Smooth muscle cell (in vitro differentiated cells): ENCODE measurements at regions not wholly inside any gene's neighbourhood (a gene's known extent, or its start where the extent isn't known, plus 50 kb on each side); places are given as distances from the start of the nearest gene placed in this dataset.

Experiments used
- DNase-seq: peaks from one replicate; lab custom pipeline; 2025; ENCODE audit not compliant: unreplicated experiment; lab: John Stamatoyannopoulos, UW
- H2AFZ ChIP-seq: fragments of 200-600 bp; sonication (generic); 2 replicates; pipeline ENCODE4 v1.6.0; 2016; ENCODE audit warnings: antibody characterized with exemption, low read depth, mild to moderate bottlenecking
- H3F3A ChIP-seq: fragments of 200-600 bp; sonication (generic); 2 replicates; pipeline ENCODE4 v1.6.0; 2017; ENCODE audit warnings: antibody characterized with exemption, low read depth
- H3K27ac ChIP-seq: fragments of 200-600 bp; sonication (generic); 2 replicates; pipeline ENCODE4 v1.5.1; 2016; ENCODE audit warnings: low read depth, mild to moderate bottlenecking
- H3K27me3 ChIP-seq: fragments of 200-600 bp; sonication (generic); 2 replicates; pipeline ENCODE4 v1.6.1; 2016; ENCODE audit warnings: low read depth, mild to moderate bottlenecking
- H3K36me3 ChIP-seq: fragments of 200-600 bp; sonication (generic); 2 replicates; pipeline ENCODE4 v1.5.1; 2016; ENCODE audit warnings: low read depth
- H3K4me1 ChIP-seq: fragments of 200-600 bp; sonication (generic); 2 replicates; pipeline ENCODE4 v1.5.1; 2016; ENCODE audit warnings: low read depth
- H3K4me2 ChIP-seq: fragments of 200-600 bp; sonication (generic); 2 replicates; pipeline ENCODE4 v1.6.0; 2016; ENCODE audit warnings: mild to moderate bottlenecking
- H3K4me3 ChIP-seq: fragments of 200-600 bp; sonication (generic); 2 replicates; pipeline ENCODE4 v1.5.1; 2016; ENCODE audit warnings: mild to moderate bottlenecking
- H3K79me2 ChIP-seq: fragments of 200-600 bp; sonication (generic); 2 replicates; pipeline ENCODE4 v1.6.0; 2016; ENCODE audit warnings: low read depth, mild to moderate bottlenecking
- H3K9ac ChIP-seq: fragments of 200-600 bp; sonication (generic); 2 replicates; pipeline ENCODE4 v1.6.0; 2016; ENCODE audit warnings: low read depth
- H3K9me3 ChIP-seq: fragments of 200-600 bp; sonication (generic); replicated peaks from 2 replicates; pipeline ENCODE4 v1.5.1; 2016; ENCODE audit warnings: low read depth
- H4K20me1 ChIP-seq: fragments of 200-600 bp; sonication (generic); 2 replicates; pipeline ENCODE4 v1.6.0; 2016; ENCODE audit warnings: low read depth
- WGBS: methylation state at CpG from one replicate; pipeline ENCODE4 v1.1.7; 2016; ENCODE audit warnings: low lambda C conversion rate; 5-methylcytosine and 5-hydroxymethylcytosine counted together
- TF ChIP-seq, protein P1 (sequence below): fragments of 200-600 bp; sonication (generic); IDR thresholded peaks from 2 replicates; pipeline ENCODE4 v1.5.1; 2017; ENCODE audit warnings: borderline replicate concordance, mild to moderate bottlenecking, antibody characterized with exemption; ENCODE audit not compliant: insufficient read depth, poor library complexity, severe bottlenecking

DNA sequence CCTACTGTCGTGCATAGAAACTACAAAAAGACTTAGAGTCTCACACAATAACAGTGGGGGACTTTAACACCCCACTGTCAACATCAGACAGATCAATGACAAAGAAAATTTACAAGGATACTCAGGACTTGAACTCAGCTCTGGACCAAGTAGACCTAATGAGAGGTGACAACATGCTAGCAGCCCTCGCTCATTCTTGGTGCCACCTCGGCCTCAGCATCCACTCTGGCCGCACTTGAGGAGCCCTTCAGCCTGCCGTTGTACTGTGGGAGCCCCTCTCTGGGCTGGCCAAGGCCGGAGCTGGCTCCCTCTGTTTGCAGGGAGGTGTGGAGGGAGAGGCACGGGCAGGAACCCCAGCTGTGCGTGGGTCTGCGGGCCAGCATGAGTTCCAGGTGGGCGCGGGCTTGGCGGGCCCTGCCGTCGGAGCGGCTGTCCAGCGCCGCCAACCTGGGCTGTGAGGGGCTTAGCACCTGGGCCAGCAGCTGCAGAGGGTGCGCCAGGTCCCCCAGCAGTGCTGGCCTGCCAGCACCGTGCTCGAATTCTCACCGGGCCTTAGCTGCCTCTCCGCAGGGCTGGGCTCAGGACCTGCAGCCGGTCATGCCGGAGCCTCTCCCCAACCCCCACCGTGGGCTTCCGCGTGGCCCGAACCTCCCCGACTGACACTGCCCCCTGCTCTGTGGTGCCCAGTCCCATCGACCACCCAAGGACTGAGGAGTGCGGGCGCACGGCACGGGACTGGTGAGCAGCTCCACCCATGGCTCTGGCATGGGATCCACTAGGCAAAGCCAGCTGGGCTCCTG, 205.6 kb downstream of the FRK start:
- TF ChIP-seq, protein P1, sequence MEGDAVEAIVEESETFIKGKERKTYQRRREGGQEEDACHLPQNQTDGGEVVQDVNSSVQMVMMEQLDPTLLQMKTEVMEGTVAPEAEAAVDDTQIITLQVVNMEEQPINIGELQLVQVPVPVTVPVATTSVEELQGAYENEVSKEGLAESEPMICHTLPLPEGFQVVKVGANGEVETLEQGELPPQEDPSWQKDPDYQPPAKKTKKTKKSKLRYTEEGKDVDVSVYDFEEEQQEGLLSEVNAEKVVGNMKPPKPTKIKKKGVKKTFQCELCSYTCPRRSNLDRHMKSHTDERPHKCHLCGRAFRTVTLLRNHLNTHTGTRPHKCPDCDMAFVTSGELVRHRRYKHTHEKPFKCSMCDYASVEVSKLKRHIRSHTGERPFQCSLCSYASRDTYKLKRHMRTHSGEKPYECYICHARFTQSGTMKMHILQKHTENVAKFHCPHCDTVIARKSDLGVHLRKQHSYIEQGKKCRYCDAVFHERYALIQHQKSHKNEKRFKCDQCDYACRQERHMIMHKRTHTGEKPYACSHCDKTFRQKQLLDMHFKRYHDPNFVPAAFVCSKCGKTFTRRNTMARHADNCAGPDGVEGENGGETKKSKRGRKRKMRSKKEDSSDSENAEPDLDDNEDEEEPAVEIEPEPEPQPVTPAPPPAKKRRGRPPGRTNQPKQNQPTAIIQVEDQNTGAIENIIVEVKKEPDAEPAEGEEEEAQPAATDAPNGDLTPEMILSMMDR = no peak
- no peaks in the 10 kb centered on the region for H3F3A ChIP-seq
- no peaks in the 10 kb centered on the region for H4K20me1 ChIP-seq
- no peaks in the 10 kb centered on the region for H3K36me3 ChIP-seq
- H2AFZ ChIP-seq = no peak overlapping the region
- H3K27ac ChIP-seq = no peak overlapping the region
- H3K27me3 ChIP-seq = no peaks in the 10 kb centered on the region
- H3K9ac ChIP-seq = no peak overlapping the region
- no peak overlapping the region for H3K4me3 ChIP-seq
- no peak for DNase-seq
- no peaks in the 10 kb centered on the region for H3K79me2 ChIP-seq
- H3K4me1 ChIP-seq = no peaks in the 10 kb centered on the region
- no peak overlapping the region for H3K4me2 ChIP-seq
- H3K9me3 ChIP-seq = no peaks in the 10 kb centered on the region
- WGBS = 95% methylated on average over 33 of the region's 34 CpGs

DNA sequence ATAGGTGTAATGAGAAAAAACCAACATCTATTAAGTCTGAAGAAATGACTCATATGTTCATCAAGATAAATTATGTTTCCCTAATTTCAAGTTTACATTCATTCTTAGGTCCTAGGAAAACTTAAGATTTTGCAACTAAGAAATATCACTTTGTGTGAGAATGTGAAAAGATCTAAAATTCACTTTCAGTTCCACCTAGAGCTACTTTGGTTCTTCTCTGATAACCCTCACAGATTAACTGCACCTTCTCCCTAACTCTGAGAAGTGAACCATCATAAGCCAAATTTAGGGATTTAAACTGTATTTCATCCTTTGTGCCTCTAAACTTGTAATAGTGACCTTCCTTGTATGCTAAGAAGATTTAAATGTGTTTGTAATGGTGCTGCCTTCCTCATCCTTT, 213.0 kb downstream of the FRK start:
- H3K9ac ChIP-seq = no peak overlapping the region
- H2AFZ ChIP-seq = no peak overlapping the region
- no peak overlapping the region for H3K27ac ChIP-seq
- no peaks in the 10 kb centered on the region for H3K36me3 ChIP-seq
- H3K79me2 ChIP-seq = no peaks in the 10 kb centered on the region
- no peaks in the 10 kb centered on the region for H3F3A ChIP-seq
- H3K4me1 ChIP-seq = no peaks in the 10 kb centered on the region
- TF ChIP-seq, protein P1 = no peak
- no peaks in the 10 kb centered on the region for H3K9me3 ChIP-seq
- no peak overlapping the region for H3K4me2 ChIP-seq
- H3K4me3 ChIP-seq = no peak overlapping the region
- H3K27me3 ChIP-seq = no peaks in the 10 kb centered on the region
- DNase-seq = no peak
- H4K20me1 ChIP-seq = no peaks in the 10 kb centered on the region

DNA sequence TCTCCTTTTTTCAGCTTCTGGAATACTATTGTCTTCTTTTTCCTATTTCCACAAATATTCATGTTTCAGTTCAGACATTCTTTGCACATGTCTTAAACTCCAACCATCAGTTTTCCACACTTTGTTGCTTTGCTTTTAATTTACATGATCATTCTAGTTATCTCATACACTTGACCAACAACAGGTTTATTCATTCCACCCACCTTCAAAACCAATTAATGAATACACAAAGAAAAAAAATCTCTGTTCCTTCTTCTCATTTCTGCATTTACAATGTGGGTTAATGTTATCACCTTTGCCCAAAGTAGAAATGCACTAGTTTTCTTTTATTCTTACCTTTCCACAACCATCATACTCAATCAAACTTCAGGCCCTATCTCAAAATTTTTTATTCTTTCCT, 216.7 kb downstream of the FRK start:
- no peaks in the 10 kb centered on the region for H3K4me1 ChIP-seq
- no peaks in the 10 kb centered on the region for H3K9me3 ChIP-seq
- no peak overlapping the region for H3K27ac ChIP-seq
- H3K27me3 ChIP-seq = no peaks in the 10 kb centered on the region
- H3K4me3 ChIP-seq = no peak overlapping the region
- TF ChIP-seq, protein P1 = no peak
- H3K9ac ChIP-seq = no peak overlapping the region
- H3K4me2 ChIP-seq = no peak overlapping the region
- H2AFZ ChIP-seq = no peak overlapping the region
- H3F3A ChIP-seq = no peaks in the 10 kb centered on the region
- no peaks in the 10 kb centered on the region for H3K79me2 ChIP-seq
- DNase-seq = no peak
- H4K20me1 ChIP-seq = no peaks in the 10 kb centered on the region
- no peaks in the 10 kb centered on the region for H3K36me3 ChIP-seq

DNA sequence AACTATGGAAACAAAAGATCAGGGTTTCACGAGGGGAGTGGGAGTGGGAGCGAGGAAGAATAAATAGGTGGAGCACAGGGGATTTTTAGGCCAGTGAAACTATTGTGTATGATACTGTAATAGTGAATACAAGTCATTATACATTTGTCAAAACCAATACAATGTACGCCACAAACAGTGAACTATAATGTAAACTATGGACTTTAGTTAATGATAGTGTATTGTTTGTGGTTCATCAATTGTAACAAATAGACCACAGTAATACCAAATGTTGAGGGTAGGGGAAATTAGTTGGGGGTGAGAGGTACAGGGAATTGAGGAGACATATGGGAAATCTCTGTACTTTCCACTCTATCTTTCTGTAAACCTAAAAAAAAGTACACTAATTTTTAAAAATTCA, 218.4 kb downstream of the FRK start:
- Histone ChIP-seq H3K79me2 (no peaks in the 10 kb centered on the region), H3F3A (no peaks in the 10 kb centered on the region), H3K4me1 (no peaks in the 10 kb centered on the region), H3K27me3 (no peaks in the 10 kb centered on the region), H3K27ac (no peak overlapping the region), H3K9me3 (no peaks in the 10 kb centered on the region), H3K4me2 (no peak overlapping the region), H3K36me3 (no peaks in the 10 kb centered on the region), H2AFZ (no peak overlapping the region), H3K4me3 (no peak overlapping the region), H4K20me1 (no peaks in the 10 kb centered on the region), H3K9ac (no peak overlapping the region)
- no peak for DNase-seq
- TF ChIP-seq, protein P1 = no peak
- WGBS = 91% methylated on average over 3 of the region's 3 CpGs
